ENCODE measurements at regions not wholly inside any gene's neighbourhood (a gene's known extent, or its start where the extent isn't known, plus 50 kb on each side); places are given as distances from the start of the nearest gene placed in this dataset.

DNA sequence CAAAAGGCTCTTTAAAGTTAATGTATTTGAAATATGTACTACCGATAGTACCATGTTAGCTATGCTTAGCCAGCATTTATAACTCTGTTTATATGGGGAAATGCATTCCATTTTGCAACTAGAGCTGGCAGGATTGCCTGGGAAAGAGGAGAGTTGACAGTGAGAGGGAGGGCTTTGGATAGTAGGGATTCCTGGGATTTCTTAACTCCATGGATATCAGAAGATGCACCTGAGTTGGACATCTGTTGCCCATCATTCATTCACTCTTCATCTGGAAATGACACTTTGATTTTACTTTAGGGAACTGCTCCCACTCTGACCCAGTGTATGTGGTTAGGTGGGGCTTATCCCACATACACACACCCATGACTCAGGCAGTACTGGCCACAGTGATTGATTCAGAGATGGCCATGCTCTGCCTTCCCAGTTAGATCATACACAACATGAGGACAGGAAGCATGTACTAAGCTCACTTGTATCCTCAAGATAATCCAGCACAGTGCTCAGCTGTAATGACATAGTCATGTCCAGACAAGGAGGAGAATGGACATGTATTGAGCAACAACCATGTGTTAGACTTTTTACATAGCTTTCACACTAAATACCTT is 248.8 kb downstream of the MREG start:
- DNase-seq (ENCODE audit: low read depth): peak; percentile 94

DNA sequence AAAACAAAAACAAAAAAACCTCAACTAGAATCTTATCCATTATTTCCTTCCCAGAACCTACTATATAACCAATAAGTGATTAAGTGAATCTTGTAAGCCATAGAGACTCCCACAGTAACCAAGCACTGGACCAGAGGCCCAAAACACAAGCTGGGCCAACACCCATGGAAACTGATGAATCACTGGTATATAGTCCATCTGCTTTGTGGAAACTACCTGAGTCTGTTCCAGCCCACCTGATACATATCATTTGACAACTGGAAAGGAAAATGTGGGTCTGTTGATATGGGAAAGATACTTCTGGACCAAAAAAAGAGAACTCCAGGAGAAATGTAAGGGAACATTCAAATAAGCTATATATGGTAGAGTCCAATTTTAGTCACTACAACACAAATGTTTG is 252.8 kb downstream of the MREG start:
- DNase-seq (ENCODE audit: low read depth) (peak; percentile 74), FAIRE-seq (no peak)
- TF ChIP-seq CTCF (IDR thresholded peaks at IDR 0.05; ENCODE audit: insufficient read depth, low read length, severe bottlenecking): no peak
- Histone ChIP-seq H3K36me3 (ENCODE audit: control insufficient read depth, insufficient read depth, low read length) (no peaks in the 10 kb centered on the region), H3K4me3 (ENCODE audit: low read depth, low read length) (no peak overlapping the region), H3K27me3 (ENCODE audit: control insufficient read depth, insufficient read depth, low read length) (no peaks in the 10 kb centered on the region)

More for the DNA sequence above, 248.8 kb downstream of the MREG start:
- Histone ChIP-seq H3K27me3 (ENCODE audit: control insufficient read depth, insufficient read depth, low read length) (no peaks in the 10 kb centered on the region), H3K36me3 (ENCODE audit: control insufficient read depth, insufficient read depth, low read length) (no peaks in the 10 kb centered on the region), H3K4me3 (ENCODE audit: low read depth, low read length) (no peak overlapping the region)
- no peak for TF ChIP-seq CTCF (IDR thresholded peaks at IDR 0.05; ENCODE audit: insufficient read depth, low read length, severe bottlenecking)
- no peak for FAIRE-seq

GRCh38 chr2:215760091-215760490 is 253.3 kb downstream of the MREG start:
- Histone ChIP-seq H3K36me3 (ENCODE audit: control insufficient read depth, insufficient read depth, low read length) (no peaks in the 10 kb centered on the region), H3K27me3 (ENCODE audit: control insufficient read depth, insufficient read depth, low read length) (no peaks in the 10 kb centered on the region), H3K4me3 (ENCODE audit: low read depth, low read length) (no peak overlapping the region)
- DNase-seq (ENCODE audit: low read depth) (no peak), FAIRE-seq (no peak)
- TF ChIP-seq CTCF (IDR thresholded peaks at IDR 0.05; ENCODE audit: insufficient read depth, low read length, severe bottlenecking): no peak

DNA sequence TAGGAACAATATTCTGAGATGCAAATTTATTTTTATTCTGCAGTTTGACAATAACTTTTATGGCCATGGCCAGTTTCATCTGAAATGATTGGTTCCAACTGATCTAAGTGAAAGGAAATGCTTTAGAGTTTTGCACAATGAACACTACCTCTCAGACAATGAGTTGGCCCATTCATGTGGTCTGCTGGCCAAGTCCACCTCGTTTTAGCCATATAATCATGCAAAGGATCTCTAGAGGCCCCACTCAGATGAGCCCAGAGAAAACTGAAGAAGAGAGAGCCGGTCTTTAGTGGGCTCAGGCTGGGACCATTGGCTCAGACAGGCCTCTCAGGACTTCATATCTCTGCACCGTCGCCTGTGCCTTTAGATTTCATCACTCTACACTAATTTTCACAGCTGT is 254.7 kb downstream of the MREG start:
- DNase-seq (ENCODE audit: low read depth) (no peak), FAIRE-seq (no peak)
- H3K4me3 ChIP-seq (ENCODE audit: low read depth, low read length): no peak overlapping the region
- no peaks in the 10 kb centered on the region for H3K27me3 ChIP-seq (ENCODE audit: control insufficient read depth, insufficient read depth, low read length)
- TF ChIP-seq CTCF (IDR thresholded peaks at IDR 0.05; ENCODE audit: insufficient read depth, low read length, severe bottlenecking): no peak
- H3K36me3 ChIP-seq (ENCODE audit: control insufficient read depth, insufficient read depth, low read length): no peaks in the 10 kb centered on the region

DNA sequence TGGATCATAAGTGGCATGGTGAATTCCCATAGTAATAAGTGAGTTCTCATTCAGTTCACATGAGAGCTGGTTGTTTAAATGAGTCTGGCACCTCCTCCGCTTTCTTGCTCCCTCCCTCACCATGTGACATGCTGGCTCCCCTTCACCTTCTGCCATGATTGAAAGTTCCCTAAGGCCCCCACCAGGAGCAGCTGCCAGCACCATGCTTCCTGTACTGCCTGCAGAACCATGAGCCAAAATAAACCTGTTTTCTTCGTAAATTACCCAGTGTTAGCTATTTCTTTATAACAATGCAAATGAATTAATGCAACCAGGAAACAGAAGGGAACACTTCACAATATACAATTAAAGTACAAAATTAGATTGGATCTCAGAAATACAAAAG is 257.0 kb downstream of the MREG start:
- Histone ChIP-seq H3K36me3 (ENCODE audit: control insufficient read depth, insufficient read depth, low read length) (no peaks in the 10 kb centered on the region), H3K27me3 (ENCODE audit: control insufficient read depth, insufficient read depth, low read length) (no peaks in the 10 kb centered on the region), H3K4me3 (ENCODE audit: low read depth, low read length) (no peak overlapping the region)
- no peak for TF ChIP-seq CTCF (IDR thresholded peaks at IDR 0.05; ENCODE audit: insufficient read depth, low read length, severe bottlenecking)
- DNase-seq (ENCODE audit: low read depth) (no peak), FAIRE-seq (no peak)
